Suprapubic skin (tissue), 3 donors: ENCODE measurements at regions not wholly inside any gene's neighbourhood (a gene's known extent, or its start where the extent isn't known, plus 50 kb on each side); places are given as distances from the start of the nearest gene placed in this dataset.

Experiments used
- POLR2A ChIP-seq, 2 donors: fragments of 450-650 bp; IDR thresholded peaks; one replicate each; pipeline ENCODE4 v1.6.1; 2017; ENCODE audit warnings: antibody characterized with exemption in 2 of 2, mild to moderate bottlenecking in 2 of 2, moderate library complexity in 2 of 2
- TF ChIP-seq, protein P1 (sequence below), 2 donors: fragments of 200-600 bp in 1 of 2; fragments of 450-650 bp in 1 of 2; sonication (generic) in 1 of 2; IDR thresholded peaks; one replicate each; pipeline ENCODE4 v1.5.1; 2016 to 2019; ENCODE audit warnings: antibody characterized with exemption in 2 of 2, mild to moderate bottlenecking in 1 of 2, moderate library complexity in 1 of 2

GRCh38 chr16:7185165-7185564 lies 147.5 kb upstream of the RBFOX1 start:
- TF ChIP-seq POLR2A (IDR thresholded peaks at IDR 0.05) = no peak
- TF ChIP-seq, protein P1, sequence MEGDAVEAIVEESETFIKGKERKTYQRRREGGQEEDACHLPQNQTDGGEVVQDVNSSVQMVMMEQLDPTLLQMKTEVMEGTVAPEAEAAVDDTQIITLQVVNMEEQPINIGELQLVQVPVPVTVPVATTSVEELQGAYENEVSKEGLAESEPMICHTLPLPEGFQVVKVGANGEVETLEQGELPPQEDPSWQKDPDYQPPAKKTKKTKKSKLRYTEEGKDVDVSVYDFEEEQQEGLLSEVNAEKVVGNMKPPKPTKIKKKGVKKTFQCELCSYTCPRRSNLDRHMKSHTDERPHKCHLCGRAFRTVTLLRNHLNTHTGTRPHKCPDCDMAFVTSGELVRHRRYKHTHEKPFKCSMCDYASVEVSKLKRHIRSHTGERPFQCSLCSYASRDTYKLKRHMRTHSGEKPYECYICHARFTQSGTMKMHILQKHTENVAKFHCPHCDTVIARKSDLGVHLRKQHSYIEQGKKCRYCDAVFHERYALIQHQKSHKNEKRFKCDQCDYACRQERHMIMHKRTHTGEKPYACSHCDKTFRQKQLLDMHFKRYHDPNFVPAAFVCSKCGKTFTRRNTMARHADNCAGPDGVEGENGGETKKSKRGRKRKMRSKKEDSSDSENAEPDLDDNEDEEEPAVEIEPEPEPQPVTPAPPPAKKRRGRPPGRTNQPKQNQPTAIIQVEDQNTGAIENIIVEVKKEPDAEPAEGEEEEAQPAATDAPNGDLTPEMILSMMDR (IDR thresholded peaks at IDR 0.05) = no peak
